Gastrocnemius medialis (tissue), 4 donors: ENCODE measurements at regions not wholly inside any gene's neighbourhood (a gene's known extent, or its start where the extent isn't known, plus 50 kb on each side); places are given as distances from the start of the nearest gene placed in this dataset.
A peak's percentile ranks its signal among the peaks of the same experiment; 100 is the strongest.

Experiments
- ATAC-seq, 2 donors: fragments of 150-250 bp; one replicate each; pipeline ENCODE4 v1.9.1; 2016
- DNase-seq, 2 donors: peaks; one replicate each; pipeline ENCODE4 v3.0.0-alpha.2; 2019
- H3K27ac ChIP-seq, 4 donors: fragments of 200-600 bp; sonication (generic); 1 replicate in 1 of 4; 2 replicates in 3 of 4; pipeline ENCODE4 v1.5.1; 2016 to 2018; ENCODE audit warnings: mild to moderate bottlenecking in 2 of 4, moderate library complexity in 1 of 4
- H3K27me3 ChIP-seq, 3 donors: fragments of 200-600 bp; sonication (generic) in 2 of 3; 1 replicate in 1 of 3; 2 replicates in 2 of 3; pipeline versions ENCODE4 v1.5.1 to v1.6.0; 2016 to 2019; ENCODE audit warnings: mild to moderate bottlenecking in 1 of 3, moderate library complexity in 1 of 3
- H3K36me3 ChIP-seq, 2 donors: fragments of 200-600 bp; sonication (generic) in 1 of 2; one replicate each; pipeline ENCODE4 v1.5.1; 2017 to 2018
- H3K4me1 ChIP-seq, 2 donors: fragments of 200-600 bp; sonication (generic) in 1 of 2; one replicate each; pipeline ENCODE4 v1.5.1; 2016 to 2017; ENCODE audit warnings: mild to moderate bottlenecking in 2 of 2
- H3K4me3 ChIP-seq, 4 donors: fragments of 200-600 bp; sonication (generic) in 3 of 4; 1 replicate in 1 of 4; 2 replicates in 3 of 4; pipeline ENCODE4 v1.5.1; 2016 to 2019; ENCODE audit warnings: mild to moderate bottlenecking in 2 of 4
- H3K9me3 ChIP-seq, 3 donors: fragments of 200-600 bp; sonication (generic) in 2 of 3; 1 replicate in 1 of 3; 2 replicates in 2 of 3; pipeline ENCODE4 v1.5.1; 2016 to 2019
- CTCF ChIP-seq, 5 experiments: fragments of 450-650 bp in 3 of 5; fragments of 200-600 bp in 2 of 5; sonication (generic) in 2 of 5; IDR thresholded peaks in 4 of 5; conservative IDR thresholded peaks in 1 of 5; 1 replicate in 4 of 5; 2 replicates in 1 of 5; pipeline ENCODE4 v1.5.1; 2016 to 2019; ENCODE audit warnings: antibody characterized with exemption in 5 of 5, mild to moderate bottlenecking in 3 of 5, moderate library complexity in 3 of 5
- POLR2A ChIP-seq, 2 donors: fragments of 450-650 bp; IDR thresholded peaks; one replicate each; pipeline ENCODE4 v1.6.1; 2017; ENCODE audit warnings: antibody characterized with exemption in 2 of 2, mild to moderate bottlenecking in 2 of 2, moderate library complexity in 2 of 2
- in situ Hi-C, 4 donors: fragments of 200-750 bp; cut with MboI; loops; one replicate each; pipeline versions ENCODE4 v1.15.0 to v1.8.0; 2017; ENCODE audit warnings: low sequenced_read_pairs in 4 of 4
- intact Hi-C: fragments of 100-400 bp; cut with DNase I; formaldehyde crosslinking; loops from one replicate; pipeline ENCODE4 v1.15.1; 2023; ENCODE audit warnings: low total_unique reads

- ATAC-seq (no peak), DNase-seq (no peak)
- in situ Hi-C loops (no loop called here), intact Hi-C loops (no loop called here)
- Histone ChIP-seq H3K27ac (no peak overlapping the region), H3K4me3 (no peak overlapping the region), H3K4me1 (no peaks in the 10 kb centered on the region), H3K9me3 (no peaks in the 10 kb centered on the region), H3K27me3 (no peaks in the 10 kb centered on the region), H3K36me3 (no peaks in the 10 kb centered on the region)
- no peak for TF ChIP-seq CTCF (IDR thresholded peaks at IDR 0.05 in 4 of 5, conservative IDR thresholded peaks at IDR 0.05 in 1 of 5)
- no peak for TF ChIP-seq POLR2A (IDR thresholded peaks at IDR 0.05)
These were observed 71.4 kb upstream of the TANK start for GRCh38 chr2:161088658-161089350.

- no peaks in the 10 kb centered on the region for H3K4me1 ChIP-seq
- DNase-seq (no peak), ATAC-seq (no peak)
- H3K36me3 ChIP-seq, result no peaks in the 10 kb centered on the region
- intact Hi-C loops (no loop called here), in situ Hi-C loops (no loop called here)
- H3K4me3 ChIP-seq, result no peak overlapping the region
- no peaks in the 10 kb centered on the region for H3K9me3 ChIP-seq
- no peak overlapping the region for H3K27ac ChIP-seq
- TF ChIP-seq CTCF (IDR thresholded peaks at IDR 0.05 in 4 of 5, conservative IDR thresholded peaks at IDR 0.05 in 1 of 5) (no peak), POLR2A (IDR thresholded peaks at IDR 0.05) (no peak)
- no peaks in the 10 kb centered on the region for H3K27me3 ChIP-seq
These were observed 69.8 kb upstream of the TANK start for GRCh38 chr2:161090411-161090810.

GRCh38 chr2:161095314-161095713, 64.9 kb upstream of the TANK start:
- TF ChIP-seq CTCF (IDR thresholded peaks at IDR 0.05 in 4 of 5, conservative IDR thresholded peaks at IDR 0.05 in 1 of 5) (no peak), POLR2A (IDR thresholded peaks at IDR 0.05) (no peak)
- no peak for ATAC-seq
- in situ Hi-C loops, result no loop called here

GRCh38 chr2:161096336-161096735, 63.9 kb upstream of the TANK start:
- no peaks in the 10 kb centered on the region for H3K36me3 ChIP-seq
- intact Hi-C loops (no loop called here), in situ Hi-C loops (no loop called here)
- H3K27me3 ChIP-seq, result no peaks in the 10 kb centered on the region
- no peak overlapping the region for H3K27ac ChIP-seq
- TF ChIP-seq POLR2A (IDR thresholded peaks at IDR 0.05) (no peak), CTCF (IDR thresholded peaks at IDR 0.05 in 4 of 5, conservative IDR thresholded peaks at IDR 0.05 in 1 of 5) (no peak)
- no peak for DNase-seq
- no peaks in the 10 kb centered on the region for H3K4me1 ChIP-seq
- no peak overlapping the region for H3K4me3 ChIP-seq
- ATAC-seq, result peak; percentile 63 to 68
- no peaks in the 10 kb centered on the region for H3K9me3 ChIP-seq

More at GRCh38 chr2:161095314-161095713, 64.9 kb upstream of the TANK start:
- H3K9me3 ChIP-seq, result no peaks in the 10 kb centered on the region
- H3K27me3 ChIP-seq, result no peaks in the 10 kb centered on the region
- H3K4me3 ChIP-seq, result no peak overlapping the region
- DNase-seq, result no peak
- no peaks in the 10 kb centered on the region for H3K36me3 ChIP-seq
- H3K4me1 ChIP-seq, result no peaks in the 10 kb centered on the region
- intact Hi-C loops, result no loop called here
- no peak overlapping the region for H3K27ac ChIP-seq

GRCh38 chr2:161097157-161097556, 63.1 kb upstream of the TANK start:
- Histone ChIP-seq H3K36me3 (no peaks in the 10 kb centered on the region), H3K27me3 (no peaks in the 10 kb centered on the region), H3K4me3 (no peak overlapping the region), H3K9me3 (no peaks in the 10 kb centered on the region), H3K4me1 (no peaks in the 10 kb centered on the region), H3K27ac (no peak overlapping the region)
- ATAC-seq (no peak), DNase-seq (no peak)
- in situ Hi-C loops (no loop called here), intact Hi-C loops (no loop called here)
- TF ChIP-seq CTCF (IDR thresholded peaks at IDR 0.05 in 4 of 5, conservative IDR thresholded peaks at IDR 0.05 in 1 of 5) (no peak), POLR2A (IDR thresholded peaks at IDR 0.05) (no peak)
